ENCODE measurements at regions not wholly inside any gene's neighbourhood (a gene's known extent, or its start where the extent isn't known, plus 50 kb on each side); places are given as distances from the start of the nearest gene placed in this dataset.

GRCh38 chr16:85458968-85459367 lies 154.2 kb upstream of the GSE1 start:
- TF ChIP-seq, protein P1, sequence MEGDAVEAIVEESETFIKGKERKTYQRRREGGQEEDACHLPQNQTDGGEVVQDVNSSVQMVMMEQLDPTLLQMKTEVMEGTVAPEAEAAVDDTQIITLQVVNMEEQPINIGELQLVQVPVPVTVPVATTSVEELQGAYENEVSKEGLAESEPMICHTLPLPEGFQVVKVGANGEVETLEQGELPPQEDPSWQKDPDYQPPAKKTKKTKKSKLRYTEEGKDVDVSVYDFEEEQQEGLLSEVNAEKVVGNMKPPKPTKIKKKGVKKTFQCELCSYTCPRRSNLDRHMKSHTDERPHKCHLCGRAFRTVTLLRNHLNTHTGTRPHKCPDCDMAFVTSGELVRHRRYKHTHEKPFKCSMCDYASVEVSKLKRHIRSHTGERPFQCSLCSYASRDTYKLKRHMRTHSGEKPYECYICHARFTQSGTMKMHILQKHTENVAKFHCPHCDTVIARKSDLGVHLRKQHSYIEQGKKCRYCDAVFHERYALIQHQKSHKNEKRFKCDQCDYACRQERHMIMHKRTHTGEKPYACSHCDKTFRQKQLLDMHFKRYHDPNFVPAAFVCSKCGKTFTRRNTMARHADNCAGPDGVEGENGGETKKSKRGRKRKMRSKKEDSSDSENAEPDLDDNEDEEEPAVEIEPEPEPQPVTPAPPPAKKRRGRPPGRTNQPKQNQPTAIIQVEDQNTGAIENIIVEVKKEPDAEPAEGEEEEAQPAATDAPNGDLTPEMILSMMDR (IDR thresholded peaks at IDR 0.05; ENCODE audit: poor library complexity, severe bottlenecking) = no peak
- TF ChIP-seq EP300 (conservative IDR thresholded peaks at IDR 0.05; ENCODE audit: poor library complexity, severe bottlenecking) (no peak), POLR2AphosphoS5 (IDR thresholded peaks at IDR 0.05) (no peak), MXI1 (conservative IDR thresholded peaks at IDR 0.05; ENCODE audit: poor library complexity, severe bottlenecking) (no peak), EZH2 (IDR thresholded peaks at IDR 0.05; ENCODE audit: borderline replicate concordance, insufficient read depth, low read length, poor library complexity, severe bottlenecking) (no peak)
